GM19239 (cell line): ENCODE measurements at regions not wholly inside any gene's neighbourhood (a gene's known extent, or its start where the extent isn't known, plus 50 kb on each side); places are given as distances from the start of the nearest gene placed in this dataset.
A peak's percentile ranks its signal among the peaks of the same experiment; 100 is the strongest.
"Not testable (repeated sequence)": the region's sequence is repeated elsewhere in the genome, so short reads cannot be mapped to it uniquely, and the experiment has no call there.

Experiments used
- DNase-seq: peaks from one replicate; pipeline ENCODE4 v3.0.0; 2011; ENCODE audit warnings: low spot score; ENCODE audit not compliant: insufficient read length
- FAIRE-seq: peaks from 2 replicates; lab custom pipeline; 2011; peaks lifted over from hg19 to GRCh38; lab: Jason Lieb, UNC

DNA sequence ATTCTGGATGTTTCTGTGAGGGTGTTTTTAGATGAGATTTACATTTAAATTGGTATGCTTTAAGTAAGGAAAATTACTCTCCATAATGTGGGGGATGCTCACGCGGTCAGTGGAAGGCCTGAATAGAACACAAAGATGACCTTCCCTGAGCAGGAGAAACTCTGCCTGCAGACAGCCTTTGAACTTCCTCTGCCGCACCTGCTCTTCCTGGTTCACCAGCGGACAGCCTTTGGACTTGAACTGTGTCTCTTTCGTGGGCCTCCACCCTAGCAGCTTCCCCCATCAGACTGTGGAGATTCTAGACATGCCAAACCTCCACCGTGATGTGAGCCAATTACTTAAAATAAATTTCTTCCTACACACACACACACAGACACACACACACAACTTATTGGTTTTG is 210.7 kb downstream of the EFCAB11 start:
- FAIRE-seq (no peak), DNase-seq (no peak)

DNA sequence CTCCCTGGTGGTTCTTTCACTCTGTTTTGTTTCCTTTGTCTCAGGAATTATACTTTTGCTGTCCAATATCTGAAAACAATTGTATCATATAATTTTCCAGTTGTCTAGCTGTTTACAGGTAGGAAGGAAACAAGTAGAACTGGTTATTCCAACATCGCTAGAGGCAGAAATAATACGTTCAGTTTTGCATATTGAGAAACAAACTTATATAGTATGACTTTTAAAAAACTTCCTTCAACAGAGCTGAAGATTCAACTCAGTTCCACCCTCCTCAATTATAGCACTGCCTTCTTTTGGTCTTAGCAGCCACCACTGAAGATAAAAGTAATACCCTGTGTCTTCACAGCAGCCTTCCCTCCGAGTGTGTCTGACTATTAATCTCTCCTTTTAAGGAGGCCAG is 214.3 kb downstream of the EFCAB11 start:
- no peak for FAIRE-seq

DNA sequence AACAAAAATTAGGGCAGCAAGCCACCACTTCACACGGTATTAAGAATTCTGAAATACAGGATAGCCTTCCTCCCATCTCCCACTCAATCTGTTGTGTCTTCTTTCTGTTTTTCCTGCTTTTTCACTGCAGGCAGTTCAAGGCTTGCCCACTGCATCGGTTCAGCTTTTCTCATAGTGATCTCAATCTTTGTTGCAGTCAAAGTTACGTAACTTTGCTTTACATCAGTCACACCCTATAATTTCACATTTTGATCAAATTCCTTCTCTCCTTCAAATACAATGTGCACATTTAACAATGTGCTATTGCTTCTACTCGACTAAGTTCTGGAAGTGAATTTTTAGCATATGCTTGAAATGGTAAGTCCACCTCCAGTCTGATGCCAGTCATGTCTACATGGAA is 217.6 kb downstream of the EFCAB11 start:
- no peak for FAIRE-seq
- no peak for DNase-seq

More for the DNA sequence above, 214.3 kb downstream of the EFCAB11 start:
- DNase-seq = no peak

DNA sequence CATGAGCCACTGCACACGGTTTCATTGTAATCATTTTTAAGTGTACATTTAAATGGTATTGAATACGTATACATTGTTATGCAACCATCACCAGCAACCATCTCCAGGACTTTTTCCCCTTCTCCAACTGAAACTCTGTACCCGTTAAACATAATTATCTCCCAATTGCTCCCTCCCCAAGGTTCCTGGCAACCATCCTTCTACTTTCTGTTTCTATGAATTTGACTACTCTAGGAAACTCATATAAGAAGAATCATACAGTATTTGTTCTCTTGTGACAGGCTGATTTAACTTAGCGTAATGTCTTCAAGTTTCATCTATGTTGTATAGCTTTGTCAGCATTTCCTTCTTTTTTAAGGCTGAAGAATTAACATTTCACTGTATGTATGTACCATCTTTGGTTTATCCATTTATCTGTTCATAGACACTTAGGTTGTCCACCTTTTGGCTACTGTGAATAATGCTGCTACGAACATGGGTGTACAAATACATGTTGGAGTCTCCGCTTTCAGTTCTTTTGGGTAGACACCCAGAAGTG is 223.1 kb downstream of the EFCAB11 start:
- DNase-seq (no peak), FAIRE-seq (no peak)

DNA sequence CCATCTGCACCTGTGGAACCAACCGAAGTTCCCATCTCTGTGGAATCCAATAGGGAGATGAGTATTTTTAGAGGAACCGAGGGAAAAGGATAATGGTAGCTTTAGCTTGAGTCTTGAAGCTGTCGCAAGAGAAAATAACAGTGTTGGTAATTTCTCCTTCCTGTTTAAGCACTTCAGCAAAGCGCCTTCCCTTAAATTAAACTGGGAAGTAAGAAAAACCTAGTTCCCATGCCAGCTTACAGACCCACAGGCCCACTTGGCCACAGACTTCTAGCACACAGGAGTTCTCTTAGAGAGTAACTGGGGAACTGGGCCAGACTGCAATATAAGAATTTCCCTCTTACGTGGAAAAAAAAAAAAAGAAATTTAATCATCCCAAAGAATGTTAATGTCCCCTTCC is 223.8 kb downstream of the EFCAB11 start:
- DNase-seq (no peak), FAIRE-seq (no peak)

DNA sequence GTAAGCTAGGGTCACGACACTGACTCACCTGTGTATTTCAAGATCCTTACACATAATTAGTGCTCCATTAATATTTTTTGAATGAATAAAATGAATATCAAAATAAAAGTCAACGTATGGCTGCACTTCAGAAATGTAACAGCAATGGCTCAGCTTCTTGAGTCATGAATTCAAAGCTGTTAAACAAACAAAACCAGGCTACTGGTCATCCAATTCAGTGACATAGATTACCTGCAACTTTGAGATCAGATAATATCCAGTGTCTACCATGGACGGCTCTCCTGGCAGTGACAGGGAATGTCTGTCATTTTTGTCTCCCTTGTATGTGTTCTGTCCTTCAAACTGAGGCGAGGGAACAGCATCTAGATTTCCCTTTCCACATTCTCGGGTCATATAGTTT is 225.6 kb downstream of the EFCAB11 start:
- no peak for FAIRE-seq
- no peak for DNase-seq

DNA sequence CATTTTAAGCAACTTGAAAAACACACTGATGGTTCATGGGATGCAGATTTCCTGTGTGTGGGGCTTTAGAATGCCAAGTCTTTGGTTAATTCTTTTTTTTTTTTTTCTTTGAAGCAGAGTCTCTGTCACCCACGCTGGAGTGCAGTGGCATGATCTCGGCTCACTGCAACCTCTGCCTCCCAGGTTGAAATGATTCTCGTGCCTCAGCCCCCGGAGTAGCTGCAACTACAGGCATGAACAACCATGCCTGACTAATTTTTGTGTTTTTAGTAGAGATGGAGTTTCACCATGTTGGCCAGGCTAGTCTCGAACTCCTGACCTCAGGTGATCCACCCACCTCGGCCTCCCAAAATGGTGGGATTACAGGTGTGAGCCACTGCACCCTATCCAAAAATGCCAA is 228.3 kb downstream of the EFCAB11 start:
- DNase-seq, FAIRE-seq: not testable (repeated sequence)

DNA sequence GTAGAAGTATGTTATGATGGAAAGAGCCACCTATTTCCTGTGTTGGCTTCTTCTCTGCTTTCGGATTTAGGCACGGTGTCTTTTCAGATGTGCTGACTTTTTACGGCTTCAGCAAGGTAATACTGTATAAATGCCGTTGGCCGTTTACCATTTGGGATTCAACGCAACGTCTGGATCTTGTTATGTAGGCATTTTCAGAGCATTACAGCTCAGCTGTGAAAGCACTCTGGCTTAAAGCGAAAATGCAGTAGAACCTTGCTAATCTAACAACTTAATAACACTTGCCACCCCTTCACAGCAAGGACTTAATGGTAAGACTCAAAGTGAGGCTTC is 229.9 kb downstream of the EFCAB11 start:
- peak; percentile 18 for DNase-seq
- peak; percentile 78 for FAIRE-seq

DNA sequence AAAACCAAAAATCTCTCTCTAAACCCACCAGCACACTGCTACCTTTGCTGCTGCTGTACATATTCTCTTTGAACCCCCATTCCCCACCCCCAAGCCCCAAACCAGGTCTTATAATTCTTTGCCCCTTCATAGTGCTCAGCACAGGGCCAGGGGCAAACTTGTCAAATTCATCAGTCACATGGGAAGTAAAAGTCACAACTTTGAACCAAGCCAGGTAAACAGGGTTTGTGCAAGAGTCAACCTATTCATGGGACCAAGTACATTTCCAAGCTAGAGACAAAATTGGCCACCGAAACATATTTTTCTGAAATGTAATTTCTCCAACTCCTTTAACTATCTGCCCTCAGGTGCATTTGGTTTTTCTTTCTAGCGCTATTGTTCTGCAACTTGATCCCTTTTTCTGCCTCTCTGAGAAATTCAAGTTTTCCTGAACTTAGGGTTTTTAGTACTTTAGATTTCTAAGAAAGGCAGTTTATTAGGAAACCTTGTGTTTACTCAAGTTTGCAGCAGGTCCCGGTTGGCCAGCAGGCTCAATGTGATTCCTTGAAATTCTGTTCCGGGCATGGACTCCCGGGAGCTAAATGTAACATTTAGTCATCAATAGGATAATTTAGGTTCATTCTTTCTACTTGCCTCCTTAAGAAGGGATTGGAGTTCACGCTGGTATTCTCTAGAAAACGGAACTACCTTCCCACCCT is 230.5 kb downstream of the EFCAB11 start:
- DNase-seq = no peak
- FAIRE-seq = no peak

DNA sequence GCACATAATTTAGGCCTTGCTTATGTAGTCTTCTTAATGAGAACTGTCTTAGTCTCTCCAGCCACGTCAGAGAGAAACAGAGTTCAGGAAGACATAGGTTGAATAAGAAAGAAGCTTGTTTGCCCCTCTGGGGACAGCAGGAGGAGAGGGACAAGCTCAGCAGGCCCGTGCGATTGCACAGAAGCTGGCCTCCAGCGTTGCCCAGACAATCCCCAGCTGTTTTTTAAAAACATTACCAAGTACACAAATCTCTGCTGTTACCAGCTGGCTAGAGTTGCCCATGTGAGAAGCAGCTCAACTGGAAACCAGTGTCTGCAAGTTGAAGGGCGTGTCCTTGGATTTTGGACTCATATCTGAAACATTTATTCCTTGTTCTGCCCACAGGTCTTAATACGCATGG is 232.6 kb downstream of the EFCAB11 start:
- no peak for FAIRE-seq

DNA sequence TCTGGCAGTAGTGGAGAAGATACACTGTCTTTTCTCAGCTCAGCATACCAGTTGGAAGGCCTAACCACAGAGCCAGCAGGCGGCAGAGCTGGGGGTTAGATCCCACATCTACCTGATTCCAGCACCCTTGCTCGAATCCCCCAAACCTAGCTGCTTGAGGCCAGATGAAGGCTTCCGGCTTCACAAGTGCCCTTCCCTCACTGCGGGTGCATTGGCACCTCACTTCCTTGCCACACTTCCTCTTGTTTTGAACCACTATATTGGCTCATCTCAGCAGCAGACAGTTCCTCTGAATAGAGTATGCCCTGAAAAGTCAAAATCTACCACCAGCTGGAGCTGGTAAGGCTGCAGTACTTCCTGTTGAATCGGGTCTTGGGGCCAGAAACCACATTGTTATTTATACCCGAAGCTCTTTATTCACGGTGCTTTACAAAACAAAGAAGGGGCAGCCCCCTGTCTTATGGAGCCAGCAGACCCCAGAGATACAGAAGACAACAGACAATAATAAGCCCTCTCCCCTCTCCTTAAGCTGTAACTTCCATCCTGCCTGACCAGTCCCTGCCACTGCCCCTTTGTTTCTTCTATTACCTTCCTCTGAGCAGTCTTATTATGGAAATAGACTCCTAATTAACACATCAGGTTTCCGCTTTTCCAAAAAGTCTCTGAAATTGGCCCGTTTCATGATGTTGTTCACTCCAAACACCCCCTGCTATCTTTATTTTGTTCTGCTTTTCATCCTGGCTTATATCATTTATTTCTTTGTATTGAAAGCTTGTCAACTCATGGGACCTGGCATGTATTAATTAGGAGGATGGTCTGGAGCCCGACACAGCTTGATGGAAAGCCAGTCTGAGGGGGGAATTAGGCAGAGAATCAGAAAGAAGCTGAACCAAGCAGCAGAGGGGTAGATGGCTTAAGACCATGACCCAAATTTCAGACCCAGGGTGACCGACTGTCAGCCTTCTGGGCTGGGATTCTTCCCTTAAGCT is 233.5 kb downstream of the EFCAB11 start:
- peak; percentile 40 for DNase-seq
- peak; percentile 93 for FAIRE-seq

More for the DNA sequence above, 232.6 kb downstream of the EFCAB11 start:
- DNase-seq = no peak

DNA sequence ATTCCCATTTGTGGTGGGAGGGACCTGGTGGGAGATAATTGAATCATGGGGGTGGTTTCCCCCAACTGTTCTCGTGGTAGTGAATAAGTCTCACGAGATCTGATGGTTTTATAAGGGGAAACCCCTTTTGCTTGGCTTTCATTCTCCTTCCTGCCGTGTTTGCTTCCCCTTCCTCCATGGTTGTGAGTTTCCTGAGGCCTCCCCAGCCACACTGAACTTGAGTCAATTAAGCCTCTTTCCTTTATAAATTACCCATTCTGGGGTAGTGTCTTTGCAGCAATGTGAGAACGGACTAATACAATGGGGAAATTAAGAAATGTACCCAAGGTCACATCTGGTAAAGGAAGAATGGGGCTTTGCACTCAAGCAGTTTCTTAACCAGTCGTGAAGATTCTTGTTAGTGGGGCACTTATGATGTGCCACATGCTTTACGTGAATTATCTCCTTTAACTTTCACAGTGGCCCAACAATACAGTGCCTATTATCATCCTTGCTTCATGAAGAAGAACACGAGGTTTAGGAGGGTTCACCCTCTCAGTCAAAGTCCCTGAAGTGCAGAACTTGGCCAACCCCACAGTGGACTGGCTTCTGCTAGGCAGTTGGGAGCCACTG is 234.3 kb downstream of the EFCAB11 start:
- FAIRE-seq (no peak), DNase-seq (no peak)

DNA sequence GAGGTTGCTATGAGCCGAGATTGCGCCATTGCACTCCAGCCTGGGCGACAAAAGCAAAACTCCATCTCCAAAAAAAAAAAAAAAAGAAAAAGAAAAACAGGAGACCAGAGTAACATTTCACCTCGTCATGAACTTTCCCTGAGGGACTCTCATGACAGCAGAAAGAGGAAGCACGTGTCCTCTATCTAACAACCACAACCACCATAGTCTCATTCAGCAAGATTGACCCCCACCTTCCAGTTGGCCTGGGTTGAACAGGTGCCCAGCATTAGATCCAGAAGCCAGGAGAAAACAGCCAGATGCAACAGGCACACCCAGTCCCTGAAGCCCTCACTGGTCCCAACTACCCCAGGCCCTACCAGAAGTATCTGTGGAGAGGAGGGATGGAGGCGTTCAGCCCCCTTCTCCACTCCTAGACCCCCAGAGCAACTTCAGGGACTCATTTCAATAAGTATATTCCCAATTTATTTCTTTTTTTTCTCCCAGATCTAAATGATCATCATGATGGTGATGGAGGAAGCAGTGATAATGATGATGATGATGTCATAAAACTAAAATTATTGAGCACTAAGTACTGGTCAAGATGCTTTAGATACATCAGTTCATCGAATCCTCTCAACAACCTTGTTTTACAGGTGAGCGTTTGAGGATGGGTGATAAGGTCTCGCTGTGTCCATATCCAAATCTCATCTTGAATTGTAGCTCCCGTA is 235.0 kb downstream of the EFCAB11 start:
- FAIRE-seq = peak; percentile 54

DNA sequence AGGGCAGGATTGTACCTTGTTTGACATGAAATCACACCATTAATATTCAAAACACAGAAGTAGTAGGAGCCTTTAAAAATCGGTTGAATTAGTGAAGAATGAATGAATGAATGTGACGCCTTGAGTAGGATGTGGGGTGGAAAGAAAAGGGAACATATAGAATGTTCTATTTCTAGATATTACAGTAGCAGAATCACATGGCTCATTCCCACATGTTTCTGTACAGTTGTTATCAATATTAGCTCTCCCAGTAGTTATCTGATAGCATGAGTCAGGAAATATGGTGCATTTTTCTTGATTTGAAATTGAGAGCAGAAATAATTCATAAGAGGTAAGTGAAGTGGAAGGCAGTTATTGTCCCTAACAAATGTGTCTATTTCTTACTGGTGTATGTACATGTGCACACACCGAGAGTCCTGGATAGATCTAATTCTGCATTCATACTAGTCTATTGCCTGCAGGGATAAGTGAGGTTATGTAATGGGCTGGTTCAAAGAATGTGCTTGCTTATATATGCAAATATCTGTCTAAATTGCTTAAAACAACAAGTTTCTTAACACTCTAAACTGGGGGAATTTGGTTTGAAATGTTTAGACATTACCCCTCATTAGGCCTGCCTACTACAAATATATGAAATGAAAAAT is 245.4 kb downstream of the EFCAB11 start:
- FAIRE-seq (no peak), DNase-seq (no peak)

More for the DNA sequence above, 235.0 kb downstream of the EFCAB11 start:
- no peak for DNase-seq

DNA sequence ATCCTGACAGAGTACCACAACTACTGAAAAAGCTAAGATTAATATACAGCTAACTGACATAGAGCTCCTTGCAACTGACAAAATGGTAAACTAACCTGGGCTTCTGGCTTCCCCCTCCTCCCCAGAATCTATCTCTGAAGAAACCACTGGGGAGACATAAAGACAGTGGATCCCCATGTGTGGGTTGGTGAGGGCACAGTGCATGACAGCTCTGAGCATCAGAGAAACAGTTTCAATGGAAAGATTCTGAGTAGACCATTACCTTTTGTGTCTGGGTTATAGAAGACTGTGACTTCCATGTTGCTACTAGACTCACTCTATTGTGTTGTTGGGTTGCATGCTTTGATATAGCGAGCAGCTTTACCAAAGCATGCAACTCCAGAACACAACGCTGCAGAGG is 247.4 kb downstream of the EFCAB11 start:
- FAIRE-seq = no peak

DNA sequence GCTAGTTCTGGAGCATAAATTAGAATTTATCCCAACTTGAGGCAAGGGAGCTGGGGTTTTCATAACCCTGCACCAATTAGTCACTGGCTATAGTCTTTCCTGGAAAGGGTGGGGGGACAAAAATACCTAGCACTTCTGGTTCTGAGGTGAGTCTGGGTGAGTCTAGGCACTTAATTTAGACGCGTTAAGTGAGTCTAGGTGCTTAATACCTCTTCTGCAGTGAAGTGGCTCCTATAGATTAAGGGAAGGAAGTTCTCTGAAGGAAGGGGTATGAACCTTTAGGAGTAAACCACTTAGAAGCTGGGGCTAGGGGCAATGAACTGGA is 251.7 kb downstream of the EFCAB11 start:
- DNase-seq (no peak), FAIRE-seq (peak; percentile 11)

More for the DNA sequence above, 247.4 kb downstream of the EFCAB11 start:
- DNase-seq = no peak

DNA sequence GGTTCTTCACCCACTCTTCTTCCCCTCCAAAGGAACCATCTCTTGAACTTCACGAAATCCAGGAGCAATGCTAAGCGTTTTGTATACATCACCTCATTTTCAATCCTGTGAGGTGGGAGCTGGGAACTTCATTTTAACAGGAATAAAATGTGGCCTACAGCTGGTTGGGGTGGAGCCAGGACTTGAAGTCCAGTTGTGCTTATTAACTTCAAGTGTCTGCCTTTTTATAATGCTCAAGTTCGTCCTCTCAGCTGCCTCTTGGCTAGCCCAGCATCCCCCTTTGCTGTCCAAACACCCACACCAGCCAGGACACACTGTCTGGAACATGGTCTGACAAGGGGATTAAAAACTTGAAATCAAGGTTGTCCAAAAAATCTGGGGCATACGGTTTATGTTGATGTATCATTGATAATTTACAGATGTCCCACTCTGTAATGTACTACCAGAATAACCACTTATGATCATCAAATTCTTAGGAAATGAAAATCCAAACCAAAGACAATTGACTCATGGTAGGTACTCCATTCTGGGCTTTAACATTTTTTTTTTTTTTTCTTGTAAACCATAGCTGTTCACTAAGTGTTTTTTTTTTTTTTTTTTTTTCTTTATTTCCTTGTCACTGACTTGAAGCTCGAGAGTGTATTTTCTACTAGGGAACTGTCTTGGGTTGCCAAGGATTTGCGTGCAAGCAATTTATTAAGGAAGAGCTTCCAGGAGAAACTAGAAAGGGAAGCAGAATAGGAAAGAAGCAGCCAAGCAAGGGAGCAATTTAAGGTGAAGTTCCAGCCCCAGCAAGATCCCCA is 252.3 kb downstream of the EFCAB11 start:
- FAIRE-seq (peak; percentile 54), DNase-seq (no peak)

DNA sequence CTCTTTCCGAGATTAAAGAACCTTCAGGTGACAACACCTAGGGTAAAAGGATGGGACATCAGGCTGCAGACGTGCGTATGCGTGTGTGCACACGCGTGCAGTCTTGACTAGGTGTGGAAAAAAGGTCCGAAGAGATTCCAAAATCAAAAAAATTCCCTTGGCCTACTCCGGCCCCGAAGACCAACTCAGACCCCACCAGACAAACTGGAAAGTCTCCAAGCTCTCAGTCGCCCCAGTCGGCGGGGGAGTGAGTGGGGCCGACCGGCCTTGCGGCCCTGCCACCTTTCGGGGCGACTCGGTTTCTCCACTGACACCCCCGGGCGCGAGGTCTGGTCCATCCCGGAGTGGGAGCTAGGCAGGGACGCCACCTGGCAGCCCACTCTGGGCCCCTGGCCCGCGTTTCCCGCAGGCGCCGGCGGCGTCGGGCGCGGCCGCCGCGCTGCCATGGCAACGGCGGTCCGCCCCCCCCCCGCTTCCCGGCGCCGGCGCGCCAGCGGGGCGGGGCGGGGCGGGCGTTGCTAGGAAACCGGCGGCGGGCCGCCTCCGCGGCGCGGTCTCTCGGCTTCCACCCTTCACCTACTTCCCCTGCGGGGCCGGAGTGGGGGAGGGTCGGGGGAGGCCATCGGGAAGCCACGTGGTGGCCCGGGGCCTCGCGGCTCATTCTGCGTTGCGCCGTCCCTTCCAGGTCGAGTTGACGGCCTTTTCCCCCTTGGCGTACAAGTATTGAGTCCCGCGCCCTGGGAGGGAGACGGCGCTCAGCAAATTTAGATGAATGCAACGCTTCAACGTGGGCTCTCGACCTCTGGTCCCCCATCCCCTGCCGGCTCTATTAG is 253.1 kb downstream of the EFCAB11 start:
- FAIRE-seq (peak; percentile 23), DNase-seq (peak; percentile 87)
